ENCODE measurements at regions not wholly inside any gene's neighbourhood (a gene's known extent, or its start where the extent isn't known, plus 50 kb on each side); places are given as distances from the start of the nearest gene placed in this dataset.

DNA sequence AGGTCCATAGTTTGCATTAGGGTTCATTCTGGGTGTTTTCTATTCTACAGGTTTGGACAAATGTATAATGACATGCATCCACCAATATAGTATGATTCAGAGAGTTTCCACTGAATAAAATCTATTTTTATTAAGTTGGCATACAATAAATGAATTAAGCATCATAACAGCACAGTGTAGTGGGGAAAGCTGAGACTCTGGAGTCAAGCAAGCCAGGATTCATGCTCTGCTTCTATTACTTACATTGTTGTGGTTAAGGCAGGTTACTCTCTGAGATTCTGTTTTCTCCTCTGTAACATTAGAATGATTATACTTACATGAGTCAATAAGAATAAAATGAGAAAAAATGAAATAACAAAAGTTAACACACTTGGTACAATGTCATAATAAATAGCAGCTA, 131.3 kb downstream of the SLC30A10 start:
- Histone ChIP-seq H3K4me1 (no peaks in the 10 kb centered on the region), H3K9me3 (no peaks in the 10 kb centered on the region), H3K4me3 (no peak overlapping the region), H3K27ac (no peak overlapping the region), H3K36me3 (no peaks in the 10 kb centered on the region), H3K27me3 (replicated peaks in 1 of 7) (peaks cover 0 to 13% (median 0%) of the 10 kb centered on the region in 7 donors)
- intact Hi-C loops (cut with DNase I; ENCODE audit: low total_unique reads) = no loop called here
- TF ChIP-seq POLR2A (IDR thresholded peaks at IDR 0.05) = no peak
- TF ChIP-seq, protein P1, sequence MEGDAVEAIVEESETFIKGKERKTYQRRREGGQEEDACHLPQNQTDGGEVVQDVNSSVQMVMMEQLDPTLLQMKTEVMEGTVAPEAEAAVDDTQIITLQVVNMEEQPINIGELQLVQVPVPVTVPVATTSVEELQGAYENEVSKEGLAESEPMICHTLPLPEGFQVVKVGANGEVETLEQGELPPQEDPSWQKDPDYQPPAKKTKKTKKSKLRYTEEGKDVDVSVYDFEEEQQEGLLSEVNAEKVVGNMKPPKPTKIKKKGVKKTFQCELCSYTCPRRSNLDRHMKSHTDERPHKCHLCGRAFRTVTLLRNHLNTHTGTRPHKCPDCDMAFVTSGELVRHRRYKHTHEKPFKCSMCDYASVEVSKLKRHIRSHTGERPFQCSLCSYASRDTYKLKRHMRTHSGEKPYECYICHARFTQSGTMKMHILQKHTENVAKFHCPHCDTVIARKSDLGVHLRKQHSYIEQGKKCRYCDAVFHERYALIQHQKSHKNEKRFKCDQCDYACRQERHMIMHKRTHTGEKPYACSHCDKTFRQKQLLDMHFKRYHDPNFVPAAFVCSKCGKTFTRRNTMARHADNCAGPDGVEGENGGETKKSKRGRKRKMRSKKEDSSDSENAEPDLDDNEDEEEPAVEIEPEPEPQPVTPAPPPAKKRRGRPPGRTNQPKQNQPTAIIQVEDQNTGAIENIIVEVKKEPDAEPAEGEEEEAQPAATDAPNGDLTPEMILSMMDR (IDR thresholded peaks at IDR 0.05 in 8 of 11, conservative IDR thresholded peaks at IDR 0.05 in 3 of 11) = no peak
- no peak for TF ChIP-seq POLR2AphosphoS5 (IDR thresholded peaks at IDR 0.05)
- no peak for DNase-seq

- Histone ChIP-seq H3K4me1 (no peaks in the 10 kb centered on the region), H3K27me3 (replicated peaks in 1 of 7) (peaks cover 0 to 13% (median 0%) of the 10 kb centered on the region in 7 donors), H3K27ac (no peak overlapping the region), H3K36me3 (no peaks in the 10 kb centered on the region), H3K4me3 (no peak overlapping the region), H3K9me3 (no peaks in the 10 kb centered on the region)
- intact Hi-C loops (cut with DNase I; ENCODE audit: low total_unique reads) = no loop called here
- DNase-seq = no peak
- no peak for TF ChIP-seq POLR2A (IDR thresholded peaks at IDR 0.05)
- TF ChIP-seq, protein P1 (IDR thresholded peaks at IDR 0.05 in 8 of 11, conservative IDR thresholded peaks at IDR 0.05 in 3 of 11) = no peak
- no peak for TF ChIP-seq POLR2AphosphoS5 (IDR thresholded peaks at IDR 0.05)
- 59 to 67% (median 64%) methylated on average over 9 of the region's 9 CpGs for WGBS, 5 donors
These were observed 132.9 kb downstream of the SLC30A10 start for GRCh38 chr1:219795363-219795917.

DNA sequence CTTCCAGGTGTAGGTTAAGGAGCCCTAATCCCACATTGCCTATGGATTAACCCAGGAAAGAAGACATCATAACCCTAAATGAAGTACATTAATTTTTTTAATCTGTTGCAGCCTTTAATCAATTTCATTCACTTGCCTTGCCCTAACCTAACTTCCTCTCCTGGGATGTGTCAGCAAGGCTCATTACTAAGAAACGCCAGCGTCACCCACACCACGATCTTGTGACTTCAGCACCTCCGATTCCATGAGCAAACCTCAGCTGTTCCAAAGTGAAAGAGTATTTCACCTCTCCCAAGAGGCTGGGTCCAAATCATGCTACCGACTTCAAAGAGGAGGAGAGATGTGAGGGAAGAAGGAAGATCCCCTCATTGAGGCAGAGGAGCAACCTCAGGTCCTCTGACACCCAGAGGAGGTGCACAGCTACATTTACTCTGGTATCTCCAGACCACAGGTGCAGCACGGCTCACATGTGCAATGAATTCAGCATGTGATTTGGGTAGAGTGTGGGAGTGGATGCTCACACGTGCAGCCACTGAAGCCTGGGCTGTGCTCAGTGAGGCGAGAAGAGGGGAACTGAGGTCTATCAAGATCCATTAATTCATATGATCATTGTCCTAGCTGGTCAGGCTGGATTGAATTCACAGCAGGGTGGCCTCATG, 134.1 kb downstream of the SLC30A10 start:
- H3K27ac ChIP-seq = no peak overlapping the region
- WGBS, 5 donors = 65 to 73% (median 68%) methylated on average over 8 of the region's 8 CpGs
- no peak for DNase-seq
- TF ChIP-seq POLR2AphosphoS5 (IDR thresholded peaks at IDR 0.05) = no peak
- intact Hi-C loops (cut with DNase I; ENCODE audit: low total_unique reads) = no loop called here
- H3K27me3 ChIP-seq (replicated peaks in 1 of 7) = peaks cover 0 to 13% (median 0%) of the 10 kb centered on the region in 7 donors
- no peaks in the 10 kb centered on the region for H3K4me1 ChIP-seq
- H3K9me3 ChIP-seq = no peaks in the 10 kb centered on the region
- H3K4me3 ChIP-seq = no peak overlapping the region
- H3K36me3 ChIP-seq = no peaks in the 10 kb centered on the region

GRCh38 chr1:219792337-219793021, 135.9 kb downstream of the SLC30A10 start:
- Histone ChIP-seq H3K27ac (no peak overlapping the region), H3K9me3 (peaks cover 0 to 7% (median 0%) of the 10 kb centered on the region in 8 donors), H3K27me3 (replicated peaks in 1 of 7) (peaks cover 0 to 9% (median 0%) of the 10 kb centered on the region in 7 donors), H3K36me3 (no peaks in the 10 kb centered on the region), H3K4me1 (no peaks in the 10 kb centered on the region), H3K4me3 (no peak overlapping the region)
- intact Hi-C loops (cut with DNase I; ENCODE audit: low total_unique reads) = no loop called here
- TF ChIP-seq POLR2AphosphoS5 (IDR thresholded peaks at IDR 0.05) = no peak
- TF ChIP-seq, protein P1 (IDR thresholded peaks at IDR 0.05 in 8 of 11, conservative IDR thresholded peaks at IDR 0.05 in 3 of 11) = no peak
- no peak for TF ChIP-seq POLR2A (IDR thresholded peaks at IDR 0.05)
- DNase-seq = no peak
- 72 to 91% (median 79%) methylated on average over 3 of the region's 3 CpGs for WGBS, 5 donors
